Endodermal cell (in vitro differentiated cells): ENCODE measurements at regions not wholly inside any gene's neighbourhood (a gene's known extent, or its start where the extent isn't known, plus 50 kb on each side); places are given as distances from the start of the nearest gene placed in this dataset.
"Not testable (repeated sequence)": the region's sequence is repeated elsewhere in the genome, so short reads cannot be mapped to it uniquely, and the experiment has no call there.

Experiments
- DNase-seq: peaks from one replicate; pipeline ENCODE4 v3.0.0-alpha.2; 2017
- H3K27ac ChIP-seq: 2 replicates; pipeline ENCODE4 v1.5.1; 2013; ENCODE audit warnings: mild to moderate bottlenecking, low read depth, low read length, moderate library complexity
- H3K27me3 ChIP-seq: 2 replicates; pipeline ENCODE4 v1.6.1; 2013; ENCODE audit warnings: mild to moderate bottlenecking, low read length, moderate library complexity; ENCODE audit not compliant: insufficient read depth, control insufficient read depth, poor library complexity, severe bottlenecking
- H3K36me3 ChIP-seq: 2 replicates; pipeline ENCODE4 v1.7.0; 2013; ENCODE audit warnings: mild to moderate bottlenecking, low read length, moderate library complexity; ENCODE audit not compliant: control insufficient read depth, insufficient read depth
- H3K4me1 ChIP-seq: one replicate; pipeline ENCODE4 v1.7.0; 2013; ENCODE audit warnings: low read length; ENCODE audit not compliant: control insufficient read depth, insufficient read depth
- H3K4me3 ChIP-seq: 2 replicates; pipeline ENCODE4 v1.5.1; 2013; ENCODE audit warnings: mild to moderate bottlenecking, low read length, moderate library complexity
- H3K9ac ChIP-seq: 2 replicates; pipeline ENCODE4 v1.6.1; 2013; ENCODE audit warnings: mild to moderate bottlenecking, low read length, moderate library complexity; ENCODE audit not compliant: poor library complexity, severe bottlenecking; ENCODE audit errors: extremely low read depth
- H3K9me3 ChIP-seq: 2 replicates; pipeline ENCODE4 v1.6.1; 2013; ENCODE audit warnings: mild to moderate bottlenecking, low read length, moderate library complexity; ENCODE audit not compliant: control insufficient read depth
- H3K27ac Mint-ChIP-seq: 2 replicates; pipeline ENCODE4 v1.8.0; 2020; ENCODE audit warnings: mixed read lengths
- H3K27me3 Mint-ChIP-seq: 2 replicates; pipeline ENCODE4 v1.8.0; 2021; ENCODE audit warnings: mild to moderate bottlenecking, mixed read lengths; ENCODE audit not compliant: insufficient read depth
- H3K36me3 Mint-ChIP-seq: 2 replicates; pipeline ENCODE4 v1.8.0; 2020; ENCODE audit warnings: low read depth, mixed read lengths
- H3K4me1 Mint-ChIP-seq: 2 replicates; pipeline ENCODE4 v1.8.0; 2020; ENCODE audit warnings: mixed read lengths
- H3K4me3 Mint-ChIP-seq: 2 replicates; pipeline ENCODE4 v1.8.0; 2020; ENCODE audit warnings: mild to moderate bottlenecking, moderate library complexity, mixed read lengths
- H3K9me3 Mint-ChIP-seq: 2 replicates; pipeline ENCODE4 v1.8.0; 2020; ENCODE audit warnings: mild to moderate bottlenecking, mixed read lengths
- WGBS, 2 experiments: methylation state at CpG; one replicate each; pipeline versions ENCODE4 v1.1.5 to v1.1.7; 2013; ENCODE audit warnings: missing lambda C conversion rate in 2 of 2, mixed read lengths in 1 of 2; ENCODE audit not compliant: insufficient coverage in 1 of 2, insufficient read length in 1 of 2; 5-methylcytosine and 5-hydroxymethylcytosine counted together
- TF ChIP-seq, protein P1 (sequence below): fragments of 200-600 bp; sonication (generic); conservative IDR thresholded peaks from 2 replicates; pipeline ENCODE4 v1.5.0; 2021; ENCODE audit warnings: antibody characterized with exemption, mild to moderate bottlenecking

DNA sequence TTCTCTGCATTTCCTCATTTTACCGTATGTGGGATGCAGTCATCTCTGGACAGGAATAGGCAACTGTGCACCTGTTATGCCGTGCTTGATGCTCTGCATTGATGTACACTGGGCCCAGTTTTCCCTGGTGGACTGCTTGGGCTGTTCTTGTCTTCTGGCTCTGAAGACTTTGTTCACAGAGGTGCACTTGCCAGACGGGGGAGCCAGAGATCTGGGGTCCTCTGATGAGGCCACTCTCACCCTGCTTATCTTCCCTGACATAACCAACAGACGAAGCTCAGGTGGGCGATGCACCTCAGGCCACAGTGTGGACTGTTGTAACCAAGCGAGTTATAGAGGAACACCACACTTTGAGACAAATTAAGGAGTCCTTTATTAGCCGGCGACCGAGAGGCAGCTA lies 1864.6 kb upstream of the DEFB115 start:
- not testable (repeated sequence) for H3K27ac Mint-ChIP-seq, H3K9ac ChIP-seq, H3K27ac ChIP-seq, H3K36me3 ChIP-seq, H3K4me3 Mint-ChIP-seq, H3K27me3 Mint-ChIP-seq, H3K4me1 Mint-ChIP-seq, H3K4me3 ChIP-seq, H3K4me1 ChIP-seq, DNase-seq, H3K36me3 Mint-ChIP-seq, H3K27me3 ChIP-seq
- 68 to 74% methylated on average over 7 to 9 of the region's 9 CpGs for WGBS, 2 experiments
- H3K9me3 ChIP-seq: peaks cover 47% of the 10 kb centered on the region
- H3K9me3 Mint-ChIP-seq: peaks cover 86% of the 10 kb centered on the region

DNA sequence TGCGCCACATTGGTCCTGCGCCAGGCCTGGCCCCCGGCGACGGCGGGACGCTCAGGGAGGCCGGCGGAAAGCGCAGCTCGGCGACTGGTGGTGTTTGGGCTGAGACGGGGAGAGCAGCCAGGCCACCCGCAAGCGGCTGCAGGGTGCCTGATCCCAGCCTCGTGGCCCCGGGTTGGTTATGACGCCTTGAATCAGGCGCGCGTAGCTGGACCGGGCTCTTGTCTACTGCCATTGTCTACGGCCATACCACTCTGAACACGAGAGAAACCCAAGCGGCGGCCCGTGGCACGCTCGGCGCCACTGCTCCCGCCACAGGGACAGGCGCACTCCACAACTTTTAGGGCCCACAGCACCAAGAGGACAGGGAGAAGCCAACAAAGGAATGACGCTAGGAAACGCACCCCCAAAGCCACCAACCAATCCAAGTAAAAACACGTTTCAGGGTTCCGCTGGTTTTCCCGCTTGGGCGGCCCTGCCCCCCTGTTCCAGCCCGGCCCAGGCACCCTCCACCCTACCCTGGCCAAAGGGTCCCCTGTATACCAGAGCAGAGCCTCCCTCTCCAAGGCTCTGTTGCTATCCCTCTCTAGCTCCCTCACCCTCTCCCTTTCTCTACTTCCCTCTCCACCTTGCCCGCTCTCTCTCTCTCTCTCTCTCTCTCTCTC lies 1849.3 kb upstream of the DEFB115 start:
- no peaks in the 10 kb centered on the region for H3K27me3 ChIP-seq
- peaks cover 79% of the 10 kb centered on the region for H3K9me3 Mint-ChIP-seq
- 77 to 82% methylated on average over 36 to 40 of the region's 40 CpGs for WGBS, 2 experiments

DNA sequence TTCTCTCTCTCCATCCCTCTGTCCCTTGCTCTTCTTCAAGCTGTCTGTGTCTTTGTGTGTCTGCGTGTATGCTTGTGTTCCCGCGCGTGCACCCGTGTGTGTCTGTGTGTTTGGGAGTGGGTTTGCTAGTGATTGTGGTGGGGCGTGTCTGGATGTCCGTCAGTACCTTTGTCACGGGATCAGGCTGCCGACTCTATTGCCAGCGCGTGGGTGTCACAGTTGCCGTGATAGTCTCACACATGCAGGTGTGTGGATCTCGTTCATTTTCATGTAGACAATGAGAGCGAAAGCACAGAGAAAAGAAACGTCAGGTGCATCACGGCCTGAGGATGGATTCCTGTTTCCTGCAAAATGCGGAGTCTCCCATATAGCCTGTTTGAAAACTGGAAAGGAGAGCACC lies 1848.8 kb upstream of the DEFB115 start:
- peaks cover 44% of the 10 kb centered on the region for H3K9me3 ChIP-seq
- H3K4me3 ChIP-seq, H3K27me3 ChIP-seq, H3K36me3 Mint-ChIP-seq, H3K27ac Mint-ChIP-seq, H3K4me1 ChIP-seq, H3K4me3 Mint-ChIP-seq, H3K9ac ChIP-seq, H3K27ac ChIP-seq, H3K36me3 ChIP-seq, H3K27me3 Mint-ChIP-seq, H3K4me1 Mint-ChIP-seq, DNase-seq: not testable (repeated sequence)
- WGBS, 2 experiments: 78 to 81% methylated on average over 12 to 17 of the region's 17 CpGs
- H3K9me3 Mint-ChIP-seq: peaks cover 82% of the 10 kb centered on the region

More for the DNA sequence above, 1849.3 kb upstream of the DEFB115 start:
- Mint-ChIP-seq H3K4me1 (no peaks in the 10 kb centered on the region), H3K27ac (no peak overlapping the region), H3K36me3 (peaks cover 5% of the 10 kb centered on the region), H3K27me3 (peaks cover 4% of the 10 kb centered on the region), H3K4me3 (no peak overlapping the region)
- no peaks in the 10 kb centered on the region for H3K36me3 ChIP-seq
- H3K9ac ChIP-seq: no peak overlapping the region
- no peak for DNase-seq
- no peak overlapping the region for H3K27ac ChIP-seq
- H3K4me3 ChIP-seq: no peak overlapping the region
- TF ChIP-seq, protein P1, sequence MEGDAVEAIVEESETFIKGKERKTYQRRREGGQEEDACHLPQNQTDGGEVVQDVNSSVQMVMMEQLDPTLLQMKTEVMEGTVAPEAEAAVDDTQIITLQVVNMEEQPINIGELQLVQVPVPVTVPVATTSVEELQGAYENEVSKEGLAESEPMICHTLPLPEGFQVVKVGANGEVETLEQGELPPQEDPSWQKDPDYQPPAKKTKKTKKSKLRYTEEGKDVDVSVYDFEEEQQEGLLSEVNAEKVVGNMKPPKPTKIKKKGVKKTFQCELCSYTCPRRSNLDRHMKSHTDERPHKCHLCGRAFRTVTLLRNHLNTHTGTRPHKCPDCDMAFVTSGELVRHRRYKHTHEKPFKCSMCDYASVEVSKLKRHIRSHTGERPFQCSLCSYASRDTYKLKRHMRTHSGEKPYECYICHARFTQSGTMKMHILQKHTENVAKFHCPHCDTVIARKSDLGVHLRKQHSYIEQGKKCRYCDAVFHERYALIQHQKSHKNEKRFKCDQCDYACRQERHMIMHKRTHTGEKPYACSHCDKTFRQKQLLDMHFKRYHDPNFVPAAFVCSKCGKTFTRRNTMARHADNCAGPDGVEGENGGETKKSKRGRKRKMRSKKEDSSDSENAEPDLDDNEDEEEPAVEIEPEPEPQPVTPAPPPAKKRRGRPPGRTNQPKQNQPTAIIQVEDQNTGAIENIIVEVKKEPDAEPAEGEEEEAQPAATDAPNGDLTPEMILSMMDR: no peak
- H3K9me3 ChIP-seq: peaks cover 49% of the 10 kb centered on the region
- no peaks in the 10 kb centered on the region for H3K4me1 ChIP-seq

DNA sequence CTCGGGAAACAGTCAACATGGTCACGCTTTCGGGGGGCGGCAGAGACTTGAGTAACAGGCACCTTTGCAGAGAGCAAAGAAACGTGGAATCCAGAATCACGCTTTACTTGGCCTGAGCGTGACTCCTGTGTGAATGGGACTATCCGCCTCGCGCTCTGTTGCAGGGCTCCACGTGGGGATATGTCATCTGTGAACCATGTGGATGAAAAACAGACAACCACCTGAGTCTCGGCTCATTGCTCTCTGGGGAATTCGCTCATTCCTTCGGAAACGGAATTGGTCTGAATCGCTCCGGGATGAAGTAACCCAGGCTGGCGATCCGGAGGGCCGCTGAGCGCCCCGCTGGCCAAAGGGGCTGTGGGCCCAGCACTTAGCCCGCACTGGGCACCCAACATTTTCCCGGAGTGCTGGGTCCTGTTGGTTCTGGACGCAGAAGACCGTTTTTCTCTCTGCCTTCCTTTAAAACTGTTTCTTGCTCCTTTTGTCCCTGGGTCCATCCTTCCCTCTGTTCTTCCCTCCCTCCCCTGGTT lies 1848.2 kb upstream of the DEFB115 start:
- H3K27me3 Mint-ChIP-seq, H3K4me3 ChIP-seq, H3K4me1 ChIP-seq, H3K9ac ChIP-seq, H3K36me3 Mint-ChIP-seq, H3K4me3 Mint-ChIP-seq, H3K27me3 ChIP-seq, H3K27ac ChIP-seq, H3K4me1 Mint-ChIP-seq, DNase-seq, H3K27ac Mint-ChIP-seq, H3K36me3 ChIP-seq: not testable (repeated sequence)
- 80 to 81% methylated on average over 25 to 26 of the region's 26 CpGs for WGBS, 2 experiments
- H3K9me3 Mint-ChIP-seq: peaks cover 82% of the 10 kb centered on the region
- H3K9me3 ChIP-seq: peaks cover 46% of the 10 kb centered on the region
